Activated CD4-positive, alpha-beta T cell treated with anti-CD3 and anti-CD28 coated beads, Interleukin-2, amount 50 U/mL, for 1 hour (primary cell): ENCODE measurements at regions not wholly inside any gene's neighbourhood (a gene's known extent, or its start where the extent isn't known, plus 50 kb on each side); places are given as distances from the start of the nearest gene placed in this dataset.

Experiments used
- DNase-seq: peaks from one replicate; pipeline ENCODE4 v3.0.0-alpha.2; 2020

DNA sequence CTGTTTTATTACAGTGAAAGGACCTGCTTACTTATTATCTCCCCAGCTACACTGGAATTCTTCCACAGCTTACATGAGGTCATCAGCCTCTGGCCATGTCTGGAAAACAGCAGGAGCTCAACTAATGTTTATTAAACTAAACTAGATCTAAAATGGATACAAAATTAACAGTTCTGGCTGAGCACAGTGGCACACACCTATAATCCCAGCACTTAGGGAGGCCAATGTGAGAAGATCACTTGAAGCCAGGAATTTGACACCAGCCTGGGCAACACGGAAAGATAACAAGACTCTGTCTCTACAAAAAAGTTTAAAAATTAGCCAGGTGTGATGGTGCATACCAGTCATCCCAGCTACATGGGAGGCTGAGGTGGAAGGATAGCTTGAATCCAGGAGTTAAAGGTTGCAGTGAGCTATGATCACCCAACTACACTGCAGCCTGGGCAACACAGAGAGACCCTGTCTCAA lies 220.8 kb upstream of the MARCKS start:
- DNase-seq: no peak

DNA sequence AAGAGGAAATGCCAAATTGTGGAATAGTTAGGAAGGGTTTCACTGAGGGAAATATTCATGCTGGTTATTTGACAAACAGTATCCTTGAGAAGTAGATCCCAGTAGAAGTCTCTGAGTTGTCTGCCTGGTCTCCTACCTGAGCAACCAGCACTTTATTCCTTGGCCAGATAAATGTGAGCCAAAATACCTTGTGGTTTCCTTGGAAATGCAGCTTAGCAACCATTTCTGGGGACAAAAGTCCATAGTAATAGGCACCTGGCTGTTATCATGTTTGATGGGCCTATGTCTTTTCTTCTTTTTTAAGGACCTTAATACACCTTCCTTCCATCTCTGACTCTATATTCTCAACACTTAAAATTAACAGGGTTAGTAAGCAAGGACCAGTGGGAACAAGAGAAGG lies 217.1 kb upstream of the MARCKS start:
- no peak for DNase-seq

DNA sequence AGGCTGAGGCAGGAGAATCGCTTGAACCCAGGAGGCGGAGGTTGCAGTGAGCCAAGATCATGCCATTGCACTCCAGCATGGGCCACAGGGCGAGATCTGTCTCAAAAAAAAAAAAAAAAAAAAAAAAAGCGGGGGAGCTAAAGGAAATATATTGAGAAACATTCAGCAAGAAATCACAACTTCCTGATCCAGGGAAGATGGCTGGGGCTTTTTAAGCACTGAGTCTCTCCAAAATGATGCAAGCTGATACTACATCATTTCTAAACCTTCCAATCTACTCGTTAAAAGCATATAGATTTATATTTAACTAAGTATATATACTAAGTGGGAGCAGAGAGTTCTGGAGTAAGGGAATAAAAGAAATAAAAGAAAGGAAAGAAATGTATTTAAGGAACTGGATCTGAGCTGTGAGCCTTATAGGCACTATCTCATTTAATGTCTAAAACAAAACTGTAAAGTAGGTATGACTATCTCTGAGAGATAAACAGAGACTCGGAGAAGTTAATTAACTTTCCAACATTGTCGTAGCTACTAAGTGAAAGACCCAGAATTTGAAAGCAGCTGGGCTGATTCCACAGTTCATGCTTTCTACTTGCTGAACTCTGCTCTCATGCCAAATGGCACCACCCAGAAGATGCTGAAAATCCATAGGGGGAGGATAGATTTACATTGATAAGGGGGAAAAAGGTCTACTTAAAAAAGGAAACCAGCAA lies 215.0 kb upstream of the MARCKS start:
- no peak for DNase-seq

DNA sequence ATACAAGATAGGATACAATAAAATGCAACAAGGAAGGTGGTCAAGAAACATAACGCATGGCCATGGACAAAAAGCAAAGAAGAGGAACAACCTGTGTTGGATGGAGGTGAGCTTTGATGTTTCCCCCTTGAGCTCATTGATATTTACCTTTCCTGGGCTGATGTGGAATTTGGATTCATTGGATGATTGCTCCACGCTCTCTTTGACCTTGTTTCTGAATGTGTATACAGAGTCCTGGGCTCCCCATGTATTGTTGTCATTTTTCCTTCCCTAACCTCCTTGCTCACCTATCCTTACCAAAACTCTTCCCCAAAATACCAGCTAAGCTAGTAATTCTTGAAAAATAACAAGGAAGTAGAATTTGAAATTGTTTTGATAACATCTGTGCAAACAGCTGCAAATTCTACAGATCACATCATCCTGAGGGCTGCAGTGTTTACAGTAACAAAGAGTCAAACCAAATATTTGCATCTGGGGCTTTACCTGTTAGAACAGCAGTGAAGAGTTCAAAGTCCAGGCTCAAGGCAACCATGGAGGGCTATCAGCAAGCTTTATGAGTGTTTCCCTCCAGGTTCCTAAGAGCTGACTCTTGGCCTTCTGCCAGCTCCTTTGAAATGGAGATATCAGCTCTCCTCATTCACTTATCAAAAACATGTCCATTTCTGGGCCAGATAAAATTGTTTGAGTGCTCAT lies 214.3 kb upstream of the MARCKS start:
- DNase-seq: no peak

DNA sequence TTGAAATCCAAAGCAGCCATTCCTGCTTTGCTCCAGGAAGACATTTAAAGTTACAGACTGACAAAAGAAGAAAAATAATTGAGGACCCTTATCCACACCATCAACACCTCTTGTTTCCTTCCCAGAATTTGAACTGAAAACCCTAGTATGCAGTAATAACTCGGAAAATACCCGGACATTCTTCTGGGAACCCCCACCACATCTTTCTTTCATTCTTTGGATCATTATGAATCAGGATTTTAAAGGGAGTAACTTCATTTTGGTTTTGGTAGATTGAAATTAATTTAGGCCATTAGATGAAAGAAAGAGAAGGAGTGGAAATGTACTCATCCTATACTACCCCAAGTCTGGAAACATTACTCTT lies 213.8 kb upstream of the MARCKS start:
- no peak for DNase-seq

DNA sequence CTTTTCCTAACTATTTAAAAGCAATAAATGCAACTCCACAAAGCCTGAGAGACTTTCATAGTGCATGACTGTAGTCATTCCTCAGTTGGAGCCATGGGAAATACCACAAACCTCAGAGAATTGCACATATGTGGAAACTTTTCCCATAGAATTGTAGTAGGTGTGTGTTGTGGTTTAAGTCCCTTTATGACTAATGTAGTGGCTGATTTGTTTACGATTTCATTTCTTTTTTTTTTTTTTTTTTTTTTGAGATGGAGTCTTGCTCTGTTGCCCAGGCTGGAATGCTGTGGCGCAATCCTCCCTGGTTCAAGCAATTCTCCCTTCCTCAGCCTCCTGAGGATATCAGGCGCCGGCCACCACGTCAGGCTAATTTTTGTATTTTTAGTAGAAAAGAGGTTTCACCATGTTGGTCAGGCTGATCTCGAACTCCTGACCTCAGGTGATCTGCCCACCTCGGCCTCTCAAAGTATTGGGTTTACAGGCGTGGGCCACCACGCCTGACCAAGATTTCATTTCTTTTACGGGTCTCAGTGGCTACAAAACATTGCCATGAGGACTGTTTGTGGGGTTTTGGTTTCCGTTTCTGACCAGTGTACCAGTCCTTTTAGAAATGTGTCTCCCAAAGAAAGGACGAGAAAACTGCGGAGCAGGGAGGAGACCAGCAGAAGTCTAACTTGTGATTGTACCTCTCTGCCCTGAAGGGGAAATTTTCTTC lies 212.1 kb upstream of the MARCKS start:
- no peak for DNase-seq

DNA sequence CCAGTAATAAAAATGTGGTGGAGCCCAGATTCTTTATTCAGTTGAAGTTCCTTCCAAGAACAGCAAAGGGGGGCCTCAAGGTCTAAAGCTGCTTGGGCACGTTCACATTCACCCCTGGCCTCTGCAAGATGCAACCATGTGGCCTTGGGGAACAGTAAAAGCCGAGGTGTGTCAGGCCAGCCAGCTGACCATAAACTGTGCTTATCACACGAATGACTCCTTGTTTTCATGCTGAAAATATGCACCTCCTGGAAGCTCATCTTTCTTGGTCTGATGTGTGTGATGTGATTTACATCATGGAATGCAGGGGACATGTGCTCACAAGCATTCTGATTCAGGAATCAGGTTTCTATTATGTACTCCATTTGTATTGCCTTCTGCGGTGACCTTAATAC lies 211.6 kb upstream of the MARCKS start:
- DNase-seq: no peak

DNA sequence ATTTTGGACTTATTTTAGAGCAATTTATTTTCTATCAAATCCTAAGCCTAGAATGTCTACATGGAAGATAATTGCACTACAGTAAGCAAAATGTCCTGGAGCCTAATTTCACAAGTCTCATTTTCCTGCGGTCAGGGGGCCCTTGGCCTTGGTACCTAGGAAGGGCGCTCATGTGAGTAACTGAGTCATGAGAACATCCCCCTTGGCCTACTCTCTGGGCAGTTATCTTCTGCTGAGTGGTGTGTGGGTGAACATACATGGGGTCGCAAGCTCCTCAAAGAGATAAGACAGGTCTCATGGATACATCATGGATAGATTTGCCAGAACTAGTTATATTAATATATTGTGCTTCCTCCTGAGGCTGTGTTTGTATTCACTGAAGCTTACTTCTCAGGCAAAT lies 211.2 kb upstream of the MARCKS start:
- DNase-seq: no peak

DNA sequence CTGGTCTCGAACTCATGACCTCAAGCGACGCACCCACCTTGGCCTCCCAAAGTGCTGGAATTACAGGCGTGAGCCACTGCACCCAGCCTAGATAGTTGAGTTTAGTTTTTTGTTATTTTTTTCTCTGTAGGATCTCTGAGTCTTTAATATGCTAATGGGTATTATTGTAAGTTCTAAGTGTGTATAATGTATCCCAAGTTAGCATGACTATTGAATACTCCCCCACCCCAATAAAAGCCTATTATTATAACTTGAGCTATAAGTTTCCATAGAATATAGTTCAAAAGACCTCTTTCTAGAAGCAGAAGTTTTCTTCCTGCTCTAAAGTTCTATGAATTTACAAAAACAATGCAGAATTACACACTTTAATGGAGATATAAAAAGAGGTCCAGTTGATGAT lies 210.4 kb upstream of the MARCKS start:
- DNase-seq: no peak

DNA sequence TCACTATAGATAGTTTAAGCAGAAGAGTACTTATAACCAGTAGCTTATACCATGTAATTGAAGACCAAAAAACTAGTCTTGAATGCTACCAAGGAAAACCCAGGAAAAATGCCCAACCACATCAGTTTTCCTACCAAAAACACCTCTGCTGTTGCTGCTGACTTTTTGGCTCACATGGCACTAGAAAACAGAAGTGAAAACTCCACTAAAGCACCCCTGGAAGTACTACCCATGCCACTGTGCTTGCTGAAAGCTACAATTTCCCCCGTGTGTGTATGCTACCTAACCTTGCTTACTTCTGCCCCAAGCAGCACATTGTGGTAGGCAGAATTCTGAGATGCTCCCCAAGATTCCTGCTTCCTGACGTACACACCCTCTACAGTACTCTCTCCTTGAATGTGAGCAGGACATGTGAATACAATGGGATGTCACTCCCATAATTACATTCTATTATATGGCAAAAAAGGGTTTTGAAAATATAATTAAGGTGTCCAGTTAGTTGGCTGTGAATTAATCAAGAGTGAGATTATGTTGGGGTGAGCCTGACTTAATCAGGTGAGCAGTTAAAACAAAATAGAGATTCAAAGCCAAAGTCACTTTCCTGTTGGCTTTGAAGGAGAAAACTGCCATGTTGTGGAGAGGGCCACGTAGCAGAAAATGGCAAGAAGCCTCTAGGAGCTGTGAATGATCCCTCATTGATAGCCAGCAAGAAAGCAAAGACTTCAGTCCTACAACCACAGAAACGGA lies 209.8 kb upstream of the MARCKS start:
- no peak for DNase-seq

DNA sequence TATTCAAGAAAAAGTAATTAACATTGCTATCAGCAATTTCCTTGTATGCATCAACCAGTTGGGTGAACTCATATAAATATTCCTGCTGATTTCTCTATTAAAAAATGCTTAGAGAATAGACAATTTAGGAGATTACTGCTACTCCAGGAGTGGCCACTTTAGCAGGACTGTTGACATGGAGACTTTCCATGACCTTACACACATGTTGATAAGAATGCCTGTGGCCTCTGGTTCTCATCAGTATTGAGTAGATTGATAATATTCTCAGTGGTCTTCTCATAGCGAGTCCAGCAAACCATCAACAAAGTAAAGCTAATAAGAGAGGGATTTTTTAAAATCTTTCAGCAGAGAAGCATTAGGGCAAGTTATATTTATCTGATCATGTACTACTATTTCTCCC lies 208.4 kb upstream of the MARCKS start:
- no peak for DNase-seq

DNA sequence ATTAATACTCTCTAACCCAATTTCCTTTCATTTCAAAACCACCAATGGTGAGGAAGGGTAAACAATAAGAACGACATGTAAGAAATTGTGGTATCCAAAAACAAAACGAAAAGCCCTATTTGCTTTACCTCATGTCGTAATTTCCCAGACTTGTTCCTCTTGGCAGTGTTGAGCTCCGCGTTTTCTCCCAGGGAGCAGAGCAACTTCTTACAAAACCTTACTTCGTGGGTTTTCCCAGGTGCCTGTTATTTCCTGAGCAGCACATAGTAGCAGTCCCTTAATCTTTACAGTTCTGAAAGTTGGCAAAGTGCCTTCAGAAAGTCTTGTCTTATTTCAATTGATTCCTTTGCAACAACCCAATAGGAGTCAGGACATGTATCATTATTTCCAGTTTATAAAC lies 207.9 kb upstream of the MARCKS start:
- no peak for DNase-seq

DNA sequence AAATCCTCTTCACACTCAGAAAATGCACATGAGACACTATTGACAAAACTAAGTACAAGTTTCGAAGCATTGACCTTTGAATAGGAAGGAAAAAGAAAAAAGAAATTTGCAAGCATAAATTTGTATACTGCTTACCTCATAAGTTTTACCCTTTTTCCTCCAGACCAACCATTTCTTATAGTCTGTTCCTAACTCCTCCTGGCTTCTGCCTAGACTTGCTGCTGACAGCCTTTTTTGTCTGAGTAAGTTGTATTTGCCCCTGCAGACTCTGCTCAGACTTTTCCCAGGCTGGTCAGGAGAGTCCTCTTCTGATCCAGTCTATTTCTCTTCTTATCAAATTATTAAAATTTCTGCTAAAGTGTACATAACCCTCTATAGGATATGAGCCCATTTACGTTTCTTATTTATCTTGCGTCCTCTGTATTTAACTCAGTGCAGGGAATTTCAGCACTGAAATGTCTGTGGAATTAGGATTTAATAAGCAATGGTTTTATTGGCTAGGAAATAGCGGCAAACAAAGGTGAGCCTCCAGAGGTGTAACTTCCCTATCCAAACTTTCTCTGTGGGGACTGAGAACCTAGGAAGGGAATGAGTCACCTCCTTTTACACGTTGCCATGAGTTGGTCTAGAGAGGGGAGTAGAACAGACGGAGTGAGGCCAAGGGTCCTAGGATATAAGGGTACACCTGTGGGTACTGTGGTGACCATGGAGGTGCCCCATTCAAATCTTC lies 207.1 kb upstream of the MARCKS start:
- DNase-seq: no peak

DNA sequence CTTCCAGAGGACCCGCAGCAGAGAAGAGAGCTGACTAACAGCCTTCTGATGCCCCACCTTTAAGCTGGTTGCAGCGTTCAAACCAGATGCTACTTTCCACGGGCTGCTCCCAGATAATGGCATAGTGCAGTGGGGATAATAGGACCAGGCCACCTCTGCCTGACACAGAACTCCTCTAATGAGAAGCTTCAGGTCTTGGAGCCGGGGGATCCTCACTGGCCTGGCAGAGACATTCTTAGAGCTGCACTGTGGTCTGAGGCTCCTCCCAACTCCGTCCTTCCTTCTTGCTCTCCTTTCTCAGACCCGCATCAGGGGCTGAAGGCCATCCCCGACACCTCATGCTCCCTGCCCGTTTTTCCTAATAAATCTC lies 206.6 kb upstream of the MARCKS start:
- DNase-seq: no peak

DNA sequence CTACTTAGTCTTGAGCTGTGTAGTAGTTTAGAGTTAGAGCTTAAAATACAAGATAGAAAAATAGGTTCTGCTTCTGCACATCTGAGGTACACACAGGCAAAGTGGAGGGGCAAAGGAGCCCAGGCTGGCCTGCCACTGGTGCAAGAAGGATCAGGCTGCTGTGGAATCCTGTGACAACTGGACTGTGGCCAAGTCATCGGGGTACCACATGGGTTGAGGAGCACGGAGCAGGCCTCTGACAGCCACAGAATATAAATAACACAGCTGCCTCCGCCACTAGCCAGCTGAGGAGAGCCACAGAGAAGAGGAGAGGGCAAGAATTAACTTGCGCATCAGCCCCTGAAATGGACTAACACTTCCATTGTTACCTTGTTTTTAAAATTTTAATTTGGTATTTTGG lies 206.0 kb upstream of the MARCKS start:
- DNase-seq: no peak

DNA sequence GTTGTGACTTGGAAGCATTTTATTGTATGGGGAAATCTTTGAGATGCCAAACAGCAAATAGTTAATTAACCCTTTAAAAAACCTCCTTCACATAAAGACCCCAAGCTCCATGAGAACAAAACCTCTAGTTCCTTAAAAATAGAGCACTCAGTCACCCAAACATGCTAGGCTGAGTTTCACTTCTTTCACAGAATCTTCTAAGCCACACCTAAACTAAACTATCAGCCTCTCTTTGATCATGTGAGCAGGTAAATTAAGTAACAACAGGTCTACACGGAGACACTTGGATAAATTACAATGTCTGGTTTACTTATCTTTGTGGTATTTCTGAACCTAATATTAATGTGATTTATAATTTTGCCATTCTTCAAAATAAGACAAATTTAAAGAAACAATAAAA lies 205.2 kb upstream of the MARCKS start:
- DNase-seq: no peak

DNA sequence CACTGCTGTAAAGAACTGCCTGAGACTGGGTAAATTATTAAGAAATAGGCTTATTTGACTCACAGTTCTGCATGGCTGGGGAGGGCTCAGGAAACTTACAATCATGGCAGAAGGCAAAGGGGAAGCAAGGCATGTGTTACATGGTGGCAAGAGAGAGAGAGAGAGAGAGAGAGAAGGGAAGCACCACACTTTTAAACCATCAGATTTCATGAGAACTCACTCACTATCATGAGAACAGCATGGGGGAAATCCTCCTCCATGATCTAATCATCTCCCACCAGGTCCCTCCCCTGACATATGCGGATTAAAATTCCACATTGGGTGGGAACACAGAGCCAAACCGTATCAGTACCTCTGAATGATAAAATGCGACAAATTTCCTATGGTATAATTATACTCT lies 203.9 kb upstream of the MARCKS start:
- DNase-seq: no peak

DNA sequence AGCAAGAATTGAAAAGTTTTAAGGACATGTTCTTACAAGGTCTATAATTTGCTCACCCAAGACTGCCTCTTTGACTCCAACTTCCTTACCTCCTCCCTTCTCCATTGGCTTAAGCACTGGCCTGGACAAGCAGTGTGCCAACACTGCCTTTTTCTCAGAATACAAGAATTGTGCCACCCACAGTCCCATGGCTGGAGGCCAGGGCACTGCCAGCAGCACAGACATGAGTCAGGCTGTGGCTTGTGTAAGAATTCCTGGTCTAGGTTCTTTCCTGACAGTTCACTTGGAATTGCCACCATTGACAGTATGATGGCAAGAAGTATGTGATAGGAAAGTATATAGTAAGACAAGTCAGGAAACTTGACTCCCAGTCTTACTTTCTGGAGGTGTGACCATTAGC lies 202.7 kb upstream of the MARCKS start:
- no peak for DNase-seq

DNA sequence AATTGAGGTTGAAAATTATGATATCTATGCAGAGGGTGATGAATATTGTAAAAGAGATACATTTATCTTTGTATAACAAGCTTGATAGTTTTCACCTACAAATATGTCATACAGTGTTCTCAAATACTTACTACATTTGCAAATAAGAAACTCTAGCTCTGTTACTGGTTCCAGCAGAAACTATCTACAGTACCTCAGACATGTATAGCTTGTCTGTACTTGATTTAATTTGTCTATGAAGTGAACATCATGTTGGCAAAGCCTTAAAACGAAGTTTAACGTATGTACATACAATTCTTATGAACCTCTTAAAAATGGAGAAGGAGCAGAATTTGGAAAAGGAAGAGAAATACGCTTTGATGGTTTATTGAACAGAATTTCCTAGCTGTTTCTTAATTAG lies 201.4 kb upstream of the MARCKS start:
- DNase-seq: no peak

DNA sequence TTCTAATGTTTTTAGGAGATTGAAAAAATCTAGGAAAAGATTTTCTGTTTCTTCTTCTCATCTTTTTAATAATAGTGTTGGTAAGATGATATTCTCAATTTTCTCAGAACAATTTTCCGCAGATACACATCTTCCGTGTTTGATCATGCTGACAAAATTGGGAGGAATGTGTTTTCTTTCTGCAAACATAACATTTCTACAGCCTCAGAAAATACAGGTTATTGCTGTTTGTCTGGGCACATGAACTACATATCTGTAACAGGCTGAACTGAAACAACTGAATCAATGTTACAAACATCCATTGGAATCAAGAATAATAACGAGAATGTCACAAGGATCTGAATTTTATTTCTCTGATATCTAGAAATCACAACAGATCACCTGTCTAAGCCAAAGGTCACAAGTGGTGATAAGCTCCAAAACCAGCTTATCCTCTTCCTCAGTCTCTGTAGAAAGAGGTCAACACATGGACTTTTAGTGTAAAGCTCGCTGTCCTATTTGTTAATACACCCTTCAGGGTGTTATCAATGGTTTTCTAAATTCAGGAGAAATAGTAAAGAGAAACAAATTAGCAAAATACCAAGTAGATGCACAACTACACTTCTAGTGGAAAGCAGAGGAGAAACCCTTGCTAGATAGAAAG lies 197.3 kb upstream of the MARCKS start:
- DNase-seq: no peak

DNA sequence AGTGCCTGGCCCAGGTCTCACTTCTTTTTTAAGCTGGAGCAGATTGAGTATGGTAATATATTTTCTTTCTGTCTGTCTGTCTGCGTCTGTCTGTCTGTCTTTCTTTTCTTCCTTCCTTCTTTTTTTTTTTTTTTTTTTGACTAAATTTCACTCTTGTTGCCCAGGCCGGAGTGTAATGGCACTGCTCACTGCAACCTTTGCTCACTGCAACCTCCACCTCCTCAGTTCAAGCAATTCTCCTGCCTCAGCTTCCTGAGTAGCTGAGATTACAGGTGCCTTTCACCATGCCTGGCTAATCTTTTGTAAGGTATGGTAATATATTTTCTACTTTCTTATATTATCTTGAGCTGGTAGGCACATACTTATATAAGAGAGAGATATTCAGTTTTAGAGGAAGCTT lies 196.3 kb upstream of the MARCKS start:
- DNase-seq: no peak

DNA sequence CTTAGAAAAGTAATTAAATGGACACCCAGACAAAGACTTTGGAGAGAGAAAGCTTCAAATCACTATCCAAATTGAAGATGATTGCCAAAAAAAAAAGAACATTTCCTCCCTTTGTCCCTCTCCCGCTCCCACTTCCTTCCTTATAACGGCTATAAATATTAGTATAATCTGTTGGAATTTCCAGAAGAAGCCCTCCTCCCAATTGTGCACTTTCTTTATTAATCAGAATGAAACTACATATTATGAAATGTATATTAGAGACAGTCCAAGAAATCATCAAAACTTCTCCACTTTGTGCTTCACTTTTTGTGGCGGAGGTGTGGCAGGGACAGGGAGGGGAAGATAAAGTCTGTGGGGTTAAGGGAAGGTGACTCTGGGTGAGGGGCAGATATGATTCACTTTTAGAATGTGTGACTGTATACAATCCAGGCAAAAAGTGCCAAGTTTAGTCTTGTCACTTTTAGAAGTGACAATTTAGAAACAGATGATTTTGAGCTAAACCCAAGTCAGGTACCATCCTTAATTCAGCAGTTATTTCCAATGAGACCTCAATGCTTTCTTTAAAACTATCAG lies 195.0 kb upstream of the MARCKS start:
- DNase-seq: no peak
